Panc1 (cell line): ENCODE measurements at regions not wholly inside any gene's neighbourhood (a gene's known extent, or its start where the extent isn't known, plus 50 kb on each side); places are given as distances from the start of the nearest gene placed in this dataset.

ENCODE experiments used
- ATAC-seq: fragments of 200-7000 bp; cut with Tn5 transposase; 2 replicates; pipeline ENCODE4 v1.9.1; 2020; ENCODE audit warnings: mild to moderate bottlenecking, moderate library complexity
- BruUV-seq: library from RNA; stranded (reverse); fragments of 400-500 nt; replicated peaks from 2 replicates; lab custom pipeline; 2021; lab: Mats Ljungman, UMichigan
- CTCF ChIA-PET: fragments of 300-600 bp; sonication (Branson Sonifier 250); formaldehyde crosslinking; loops from one replicate; lab custom pipeline; 2022; ENCODE audit warnings: antibody characterized with exemption; lab: Charles Lee
- POLR2A ChIA-PET: fragments of 300-600 bp; sonication (Branson Sonifier 250); formaldehyde crosslinking; loops from one replicate; lab custom pipeline; 2022; ENCODE audit warnings: antibody characterized with exemption; lab: Charles Lee
- DNase-seq: peaks from one replicate; pipeline ENCODE4 v3.0.0-alpha.2; 2010; ENCODE audit warnings: low read depth, low spot score
- H3K27ac ChIP-seq: 2 replicates; pipeline ENCODE4 v1.5.1; 2011; ENCODE audit warnings: mild to moderate bottlenecking, low read length, inconsistent platforms
- H3K27me3 ChIP-seq: fragments of 200-500 bp; sonication (Bioruptor generic); 2 replicates; pipeline ENCODE4 v1.6.0; 2014; ENCODE audit warnings: low read length, inconsistent platforms; ENCODE audit not compliant: control insufficient read depth, insufficient read depth
- H3K36me3 ChIP-seq: fragments of 200-500 bp; sonication (Bioruptor generic); 2 replicates; pipeline ENCODE4 v1.5.1; 2014; ENCODE audit warnings: inconsistent platforms, mild to moderate bottlenecking, low read length, moderate library complexity; ENCODE audit not compliant: control insufficient read depth, insufficient read depth
- H3K4me1 ChIP-seq: 2 replicates; pipeline ENCODE4 v1.5.1; 2011; ENCODE audit warnings: inconsistent platforms, mild to moderate bottlenecking, low read length, moderate library complexity; ENCODE audit not compliant: control insufficient read depth, insufficient read depth
- H3K4me3 ChIP-seq, 2 experiments: 2 replicates each; pipeline ENCODE4 v1.5.1; 2011 to 2012; ENCODE audit warnings: low read depth in 2 of 2, low read length in 2 of 2, mild to moderate bottlenecking in 2 of 2, inconsistent platforms in 1 of 2, moderate library complexity in 1 of 2
- H3K9me3 ChIP-seq: fragments of 200-500 bp; sonication (Bioruptor generic); 2 replicates; pipeline ENCODE4 v1.5.1; 2014; ENCODE audit warnings: low read depth, mild to moderate bottlenecking, inconsistent platforms, low read length, moderate library complexity; ENCODE audit not compliant: control insufficient read depth, insufficient read depth
- CTCF ChIP-seq: fragments of 450-650 bp; IDR thresholded peaks from 2 replicates; pipeline ENCODE4 v1.5.1; 2017; ENCODE audit warnings: mild to moderate bottlenecking
- POLR2AphosphoS5 ChIP-seq: IDR thresholded peaks from 2 replicates; pipeline ENCODE4 v1.6.1; 2012; ENCODE audit warnings: mild to moderate bottlenecking, low read depth, low read length, moderate library complexity
- SIN3A ChIP-seq: IDR thresholded peaks from 2 replicates; pipeline ENCODE4 v1.6.1; 2012; ENCODE audit warnings: low read depth, mild to moderate bottlenecking, low read length, moderate library complexity, borderline replicate concordance; ENCODE audit not compliant: insufficient read depth
- TCF7L2 ChIP-seq: IDR thresholded peaks from 2 replicates; pipeline ENCODE4 v1.6.1; 2011; ENCODE audit warnings: mild to moderate bottlenecking, low read depth, low read length, inconsistent platforms
- in situ Hi-C: cut with HindIII; loops from 2 replicates; pipeline ENCODE4 v1.10.0; 2016; ENCODE audit warnings: low sequenced_read_pairs, low pct_unique_long_range_greater_than_20kb
- intact Hi-C: fragments of 100-400 bp; cut with micrococcal nuclease; formaldehyde crosslinking; loops from one replicate; pipeline ENCODE4 v1.10.0; 2022; ENCODE audit not compliant: unreplicated experiment
- TF ChIP-seq, protein P1 (sequence below), 2 experiments: IDR thresholded peaks; 2 replicates each; pipeline ENCODE4 v1.6.1; 2011 to 2012; ENCODE audit warnings: low read depth in 2 of 2, control low read depth in 1 of 2, low read length in 1 of 2, mild to moderate bottlenecking in 1 of 2, moderate library complexity in 1 of 2; ENCODE audit not compliant: insufficient read depth in 1 of 2

GRCh38 chr2:138324068-138324771, 177.3 kb upstream of the SPOPL start:
- intact Hi-C loops, result no loop called here
- DNase-seq, result no peak
- POLR2A ChIA-PET, result no interaction called here
- no peak for ATAC-seq
- no peak overlapping the region for H3K4me3 ChIP-seq
- H3K27me3 ChIP-seq, result no peaks in the 10 kb centered on the region
- CTCF ChIA-PET, result no interaction called here
- H3K4me1 ChIP-seq, result no peaks in the 10 kb centered on the region
- no peaks in the 10 kb centered on the region for H3K36me3 ChIP-seq
- peak; percentile 30 for TF ChIP-seq CTCF
- TF ChIP-seq SIN3A, result no peak
- TF ChIP-seq, protein P1, sequence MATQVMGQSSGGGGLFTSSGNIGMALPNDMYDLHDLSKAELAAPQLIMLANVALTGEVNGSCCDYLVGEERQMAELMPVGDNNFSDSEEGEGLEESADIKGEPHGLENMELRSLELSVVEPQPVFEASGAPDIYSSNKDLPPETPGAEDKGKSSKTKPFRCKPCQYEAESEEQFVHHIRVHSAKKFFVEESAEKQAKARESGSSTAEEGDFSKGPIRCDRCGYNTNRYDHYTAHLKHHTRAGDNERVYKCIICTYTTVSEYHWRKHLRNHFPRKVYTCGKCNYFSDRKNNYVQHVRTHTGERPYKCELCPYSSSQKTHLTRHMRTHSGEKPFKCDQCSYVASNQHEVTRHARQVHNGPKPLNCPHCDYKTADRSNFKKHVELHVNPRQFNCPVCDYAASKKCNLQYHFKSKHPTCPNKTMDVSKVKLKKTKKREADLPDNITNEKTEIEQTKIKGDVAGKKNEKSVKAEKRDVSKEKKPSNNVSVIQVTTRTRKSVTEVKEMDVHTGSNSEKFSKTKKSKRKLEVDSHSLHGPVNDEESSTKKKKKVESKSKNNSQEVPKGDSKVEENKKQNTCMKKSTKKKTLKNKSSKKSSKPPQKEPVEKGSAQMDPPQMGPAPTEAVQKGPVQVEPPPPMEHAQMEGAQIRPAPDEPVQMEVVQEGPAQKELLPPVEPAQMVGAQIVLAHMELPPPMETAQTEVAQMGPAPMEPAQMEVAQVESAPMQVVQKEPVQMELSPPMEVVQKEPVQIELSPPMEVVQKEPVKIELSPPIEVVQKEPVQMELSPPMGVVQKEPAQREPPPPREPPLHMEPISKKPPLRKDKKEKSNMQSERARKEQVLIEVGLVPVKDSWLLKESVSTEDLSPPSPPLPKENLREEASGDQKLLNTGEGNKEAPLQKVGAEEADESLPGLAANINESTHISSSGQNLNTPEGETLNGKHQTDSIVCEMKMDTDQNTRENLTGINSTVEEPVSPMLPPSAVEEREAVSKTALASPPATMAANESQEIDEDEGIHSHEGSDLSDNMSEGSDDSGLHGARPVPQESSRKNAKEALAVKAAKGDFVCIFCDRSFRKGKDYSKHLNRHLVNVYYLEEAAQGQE (IDR thresholded peaks at IDR 0.05; ENCODE audit: insufficient read depth in 1 of 2, low read depth in 2 of 2, low read length in 1 of 2), result no peak
- BruUV-seq, result no TSS peak
- in situ Hi-C loops, result no loop called here
- no peak overlapping the region for H3K27ac ChIP-seq
- no peaks in the 10 kb centered on the region for H3K9me3 ChIP-seq

GRCh38 chr2:138327967-138328366, 173.6 kb upstream of the SPOPL start:
- ChIA-PET POLR2A (no interaction called here), CTCF (no interaction called here)
- Histone ChIP-seq H3K27me3 (no peaks in the 10 kb centered on the region), H3K4me1 (no peaks in the 10 kb centered on the region), H3K9me3 (no peaks in the 10 kb centered on the region), H3K36me3 (no peaks in the 10 kb centered on the region), H3K4me3 (no peak overlapping the region), H3K27ac (no peak overlapping the region)
- DNase-seq (no peak), ATAC-seq (no peak)
- BruUV-seq, result no TSS peak
- intact Hi-C loops (no loop called here), in situ Hi-C loops (no loop called here)
- TF ChIP-seq POLR2AphosphoS5 (no peak), SIN3A (no peak), TCF7L2 (no peak), CTCF (no peak)
- TF ChIP-seq, protein P1 (IDR thresholded peaks at IDR 0.05; ENCODE audit: insufficient read depth in 1 of 2, low read depth in 2 of 2, low read length in 1 of 2), result no peak
